Vagina (tissue), 2 donors: ENCODE measurements at regions not wholly inside any gene's neighbourhood (a gene's known extent, or its start where the extent isn't known, plus 50 kb on each side); places are given as distances from the start of the nearest gene placed in this dataset.

Source experiments
- POLR2A ChIP-seq, 2 donors: fragments of 450-650 bp; IDR thresholded peaks; one replicate each; pipeline ENCODE4 v1.6.1; 2017; ENCODE audit warnings: antibody characterized with exemption in 2 of 2, mild to moderate bottlenecking in 2 of 2, moderate library complexity in 2 of 2
- POLR2AphosphoS5 ChIP-seq, 2 donors: sonication (generic); formaldehyde crosslinking; IDR thresholded peaks; one replicate each; pipeline ENCODE4 v1.9.0; 2017; ENCODE audit warnings: antibody characterized with exemption in 2 of 2, mild to moderate bottlenecking in 2 of 2, low read depth in 1 of 2; ENCODE audit not compliant: insufficient read depth in 1 of 2
- TF ChIP-seq, protein P1 (sequence below), 3 experiments: fragments of 450-650 bp in 2 of 3; fragments of 200-600 bp in 1 of 3; sonication (generic) in 1 of 3; IDR thresholded peaks; one replicate each; pipeline ENCODE4 v1.5.1; 2017 to 2019; ENCODE audit warnings: antibody characterized with exemption in 3 of 3, mild to moderate bottlenecking in 2 of 3, moderate library complexity in 2 of 3

DNA sequence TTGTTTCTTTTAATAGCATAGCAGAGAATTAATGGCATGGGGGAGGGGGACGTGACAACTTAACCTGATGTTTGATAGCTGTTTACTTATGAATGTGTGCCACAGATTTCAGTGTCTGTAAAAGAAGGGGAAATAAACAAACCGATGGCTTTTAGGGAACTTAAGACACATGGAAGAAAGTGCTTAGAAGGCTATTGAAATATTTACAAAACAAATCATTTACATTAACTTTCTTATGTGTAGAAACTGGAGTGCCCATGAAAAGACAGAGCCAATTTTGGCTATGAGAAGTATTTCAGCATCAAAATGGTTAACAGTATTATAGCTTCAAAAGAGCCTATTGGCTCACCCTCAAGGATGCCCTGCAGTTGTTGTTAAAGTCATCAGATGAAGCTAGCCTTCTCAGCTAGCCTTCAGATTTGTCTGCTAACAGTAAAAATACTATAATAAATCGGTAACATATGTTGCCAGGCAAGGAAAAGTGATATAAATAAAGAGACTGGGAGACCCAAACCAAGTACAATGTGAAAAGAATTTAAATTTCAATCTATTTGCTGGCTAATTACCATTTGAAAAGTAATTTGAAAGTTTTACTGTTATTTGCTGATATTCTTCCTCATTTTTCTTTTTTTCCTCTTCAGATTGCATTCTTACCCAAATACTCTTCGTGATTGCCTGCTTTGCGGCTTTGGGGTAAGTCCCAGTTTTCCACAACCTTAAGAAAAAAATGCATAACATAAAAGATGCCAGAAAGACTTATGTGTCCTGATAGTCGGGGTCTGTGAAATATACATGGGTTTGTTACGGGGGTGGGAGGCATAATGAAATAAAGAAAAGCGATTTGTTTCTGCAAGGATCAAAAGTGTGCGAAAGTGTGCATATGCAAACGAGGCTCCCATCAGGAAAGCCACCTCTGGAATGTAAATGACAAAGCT, 256.4 kb downstream of the MEIS1 start:
- TF ChIP-seq, protein P1, sequence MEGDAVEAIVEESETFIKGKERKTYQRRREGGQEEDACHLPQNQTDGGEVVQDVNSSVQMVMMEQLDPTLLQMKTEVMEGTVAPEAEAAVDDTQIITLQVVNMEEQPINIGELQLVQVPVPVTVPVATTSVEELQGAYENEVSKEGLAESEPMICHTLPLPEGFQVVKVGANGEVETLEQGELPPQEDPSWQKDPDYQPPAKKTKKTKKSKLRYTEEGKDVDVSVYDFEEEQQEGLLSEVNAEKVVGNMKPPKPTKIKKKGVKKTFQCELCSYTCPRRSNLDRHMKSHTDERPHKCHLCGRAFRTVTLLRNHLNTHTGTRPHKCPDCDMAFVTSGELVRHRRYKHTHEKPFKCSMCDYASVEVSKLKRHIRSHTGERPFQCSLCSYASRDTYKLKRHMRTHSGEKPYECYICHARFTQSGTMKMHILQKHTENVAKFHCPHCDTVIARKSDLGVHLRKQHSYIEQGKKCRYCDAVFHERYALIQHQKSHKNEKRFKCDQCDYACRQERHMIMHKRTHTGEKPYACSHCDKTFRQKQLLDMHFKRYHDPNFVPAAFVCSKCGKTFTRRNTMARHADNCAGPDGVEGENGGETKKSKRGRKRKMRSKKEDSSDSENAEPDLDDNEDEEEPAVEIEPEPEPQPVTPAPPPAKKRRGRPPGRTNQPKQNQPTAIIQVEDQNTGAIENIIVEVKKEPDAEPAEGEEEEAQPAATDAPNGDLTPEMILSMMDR (IDR thresholded peaks at IDR 0.05) = no peak
- TF ChIP-seq POLR2AphosphoS5 (IDR thresholded peaks at IDR 0.05; ENCODE audit: insufficient read depth in 1 of 2, low read depth in 1 of 2) (no peak), POLR2A (IDR thresholded peaks at IDR 0.05) (no peak)
